ENCODE measurements at regions not wholly inside any gene's neighbourhood (a gene's known extent, or its start where the extent isn't known, plus 50 kb on each side); places are given as distances from the start of the nearest gene placed in this dataset.

DNA sequence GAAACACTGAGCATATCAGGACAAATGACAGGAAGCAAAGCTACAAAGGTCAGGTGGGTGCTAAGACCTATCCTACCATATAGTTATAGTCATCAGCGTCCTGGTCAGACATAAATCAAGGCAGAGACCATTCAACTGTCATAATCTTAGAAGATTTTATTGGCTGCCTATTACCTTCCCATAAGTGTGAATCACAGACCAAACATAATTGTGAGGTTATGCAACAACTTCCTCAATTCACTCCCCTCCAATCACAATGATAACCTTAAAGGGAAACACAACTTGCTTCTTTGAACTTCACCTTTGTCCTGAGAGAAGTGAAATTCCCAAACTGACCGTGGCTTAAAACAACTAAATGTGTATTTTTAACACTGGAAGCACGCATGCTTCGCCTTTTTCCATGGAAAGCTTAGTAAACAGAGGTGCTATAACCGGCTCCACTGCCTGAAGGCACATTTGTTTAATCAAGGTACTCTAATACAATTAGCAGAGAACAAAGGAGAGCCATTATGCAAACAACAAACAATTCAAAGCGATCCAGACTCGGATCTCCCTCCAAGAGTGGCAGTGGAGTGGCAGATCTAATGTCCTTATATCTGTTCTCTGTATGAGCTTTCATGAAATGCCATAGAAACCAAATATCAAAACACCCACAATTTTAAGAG, 84.9 kb downstream of the TMEM114 start:
- no peak for DNase-seq (ENCODE audit: low read depth)
- Histone ChIP-seq H3K27me3 (ENCODE audit: control insufficient read depth, insufficient read depth, low read length) (no peaks in the 10 kb centered on the region), H3K36me3 (ENCODE audit: control insufficient read depth, insufficient read depth, low read length) (no peaks in the 10 kb centered on the region), H3K4me3 (ENCODE audit: low read depth, low read length) (no peak overlapping the region)
- no peak for TF ChIP-seq CTCF (IDR thresholded peaks at IDR 0.05; ENCODE audit: insufficient read depth, low read length, poor library complexity, severe bottlenecking)

GRCh38 chr16:8502446-8502845, 87.9 kb downstream of the TMEM114 start:
- DNase-seq (ENCODE audit: low read depth) = no peak
- no peak for TF ChIP-seq CTCF (IDR thresholded peaks at IDR 0.05; ENCODE audit: insufficient read depth, low read length, poor library complexity, severe bottlenecking)
- Histone ChIP-seq H3K36me3 (ENCODE audit: control insufficient read depth, insufficient read depth, low read length) (no peaks in the 10 kb centered on the region), H3K27me3 (ENCODE audit: control insufficient read depth, insufficient read depth, low read length) (no peaks in the 10 kb centered on the region), H3K4me3 (ENCODE audit: low read depth, low read length) (no peak overlapping the region)

GRCh38 chr16:8500351-8500750, 90.0 kb downstream of the TMEM114 start:
- Histone ChIP-seq H3K27me3 (ENCODE audit: control insufficient read depth, insufficient read depth, low read length) (no peaks in the 10 kb centered on the region), H3K4me3 (ENCODE audit: low read depth, low read length) (no peak overlapping the region), H3K36me3 (ENCODE audit: control insufficient read depth, insufficient read depth, low read length) (no peaks in the 10 kb centered on the region)
- no peak for DNase-seq (ENCODE audit: low read depth)
- no peak for TF ChIP-seq CTCF (IDR thresholded peaks at IDR 0.05; ENCODE audit: insufficient read depth, low read length, poor library complexity, severe bottlenecking)

GRCh38 chr16:8496364-8496763, 93.9 kb downstream of the TMEM114 start:
- TF ChIP-seq CTCF (IDR thresholded peaks at IDR 0.05; ENCODE audit: insufficient read depth, low read length, poor library complexity, severe bottlenecking) = no peak
- no peak for DNase-seq (ENCODE audit: low read depth)
- no peaks in the 10 kb centered on the region for H3K36me3 ChIP-seq (ENCODE audit: control insufficient read depth, insufficient read depth, low read length)
- H3K27me3 ChIP-seq (ENCODE audit: control insufficient read depth, insufficient read depth, low read length) = no peaks in the 10 kb centered on the region
- H3K4me3 ChIP-seq (ENCODE audit: low read depth, low read length) = no peak overlapping the region

DNA sequence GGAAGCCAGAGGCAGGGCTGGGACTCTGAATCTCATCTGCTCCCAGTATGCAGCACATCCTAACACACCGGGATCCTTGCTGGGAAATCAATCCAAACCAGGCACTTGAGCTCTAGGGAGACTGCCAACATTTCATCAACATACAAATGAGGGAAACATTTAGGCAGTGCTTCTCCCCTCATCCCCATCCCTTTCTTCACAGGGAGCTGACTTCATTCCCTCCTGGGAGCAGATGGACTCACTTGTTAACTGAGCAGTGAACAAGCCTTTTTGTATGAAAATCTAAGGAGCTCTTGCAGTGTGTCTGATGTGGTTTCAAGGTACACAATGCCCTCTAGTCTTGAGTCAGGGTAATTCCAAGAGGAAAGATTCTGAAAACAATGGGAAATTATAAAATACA, 96.3 kb downstream of the TMEM114 start:
- TF ChIP-seq CTCF (IDR thresholded peaks at IDR 0.05; ENCODE audit: insufficient read depth, low read length, poor library complexity, severe bottlenecking) = no peak
- no peaks in the 10 kb centered on the region for H3K27me3 ChIP-seq (ENCODE audit: control insufficient read depth, insufficient read depth, low read length)

DNA sequence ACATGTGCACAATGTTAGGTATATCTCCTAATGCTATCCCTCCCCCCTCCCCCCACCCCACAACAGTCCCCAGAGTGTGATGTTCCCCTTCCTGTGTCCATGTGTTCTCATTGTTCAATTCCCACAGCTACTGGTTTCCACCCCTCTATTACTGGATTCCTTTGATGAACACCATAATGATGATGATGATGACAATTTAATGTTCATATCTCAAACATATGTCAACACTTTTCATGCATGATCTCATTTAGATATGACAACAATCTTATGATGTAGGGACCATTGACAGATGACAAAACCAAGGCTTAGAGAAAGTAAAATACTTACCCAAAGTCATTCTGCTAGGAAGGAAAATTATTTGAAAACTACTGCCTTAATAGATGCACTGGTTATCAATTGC, 97.6 kb downstream of the TMEM114 start:
- no peak for DNase-seq (ENCODE audit: low read depth)
- H3K4me3 ChIP-seq (ENCODE audit: low read depth, low read length) = no peak overlapping the region
- H3K36me3 ChIP-seq (ENCODE audit: control insufficient read depth, insufficient read depth, low read length) = no peaks in the 10 kb centered on the region
- no peaks in the 10 kb centered on the region for H3K27me3 ChIP-seq (ENCODE audit: control insufficient read depth, insufficient read depth, low read length)
- no peak for TF ChIP-seq CTCF (IDR thresholded peaks at IDR 0.05; ENCODE audit: insufficient read depth, low read length, poor library complexity, severe bottlenecking)

More for the DNA sequence above, 96.3 kb downstream of the TMEM114 start:
- H3K4me3 ChIP-seq (ENCODE audit: low read depth, low read length) = no peak overlapping the region
- H3K36me3 ChIP-seq (ENCODE audit: control insufficient read depth, insufficient read depth, low read length) = no peaks in the 10 kb centered on the region
- no peak for DNase-seq (ENCODE audit: low read depth)
